HG02870 (cell line): ENCODE measurements at regions not wholly inside any gene's neighbourhood (a gene's known extent, or its start where the extent isn't known, plus 50 kb on each side); places are given as distances from the start of the nearest gene placed in this dataset.
"Not testable (repeated sequence)": the region's sequence is repeated elsewhere in the genome, so short reads cannot be mapped to it uniquely, and the experiment has no call there.

Experiments used
- ATAC-seq: cut with Tn5 transposase; IDR thresholded peaks from one replicate; pipeline ENCODE4 v1.9.1; 2021; ENCODE audit warnings: mild to moderate bottlenecking, moderate library complexity; ENCODE audit not compliant: unreplicated experiment

GRCh38 chr10:9004736-9005135 is 950.2 kb downstream of the GATA3 start:
- no peak for ATAC-seq

GRCh38 chr10:9009505-9009904 is 955.0 kb downstream of the GATA3 start:
- ATAC-seq = no peak

GRCh38 chr10:9010093-9010492 is 955.6 kb downstream of the GATA3 start:
- ATAC-seq = no peak

GRCh38 chr10:9010931-9011670 is 956.6 kb downstream of the GATA3 start:
- no peak for ATAC-seq

- ATAC-seq = no peak
Measured at GRCh38 chr10:9012312-9012711, 957.8 kb downstream of the GATA3 start.

- ATAC-seq = no peak
Measured at GRCh38 chr10:9015005-9015404, 960.5 kb downstream of the GATA3 start.

- ATAC-seq = no peak
Measured at GRCh38 chr10:9015447-9015846, 961.0 kb downstream of the GATA3 start.

GRCh38 chr10:9016930-9017329 is 962.4 kb downstream of the GATA3 start:
- ATAC-seq = no peak

- ATAC-seq = no peak
Measured at GRCh38 chr10:9018195-9019173, 964.0 kb downstream of the GATA3 start.

GRCh38 chr10:9023206-9023605 is 968.7 kb downstream of the GATA3 start:
- no peak for ATAC-seq

- no peak for ATAC-seq
Measured at GRCh38 chr10:9024210-9024609, 969.7 kb downstream of the GATA3 start.

GRCh38 chr10:9028231-9028630 is 973.7 kb downstream of the GATA3 start:
- no peak for ATAC-seq

GRCh38 chr10:9035355-9035754 is 980.9 kb downstream of the GATA3 start:
- ATAC-seq = no peak

GRCh38 chr10:9036711-9037204 is 982.3 kb downstream of the GATA3 start:
- no peak for ATAC-seq

GRCh38 chr10:9038146-9038714 is 983.7 kb downstream of the GATA3 start:
- no peak for ATAC-seq

GRCh38 chr10:9043466-9043865 is 989.0 kb downstream of the GATA3 start:
- no peak for ATAC-seq

GRCh38 chr10:9045311-9045710 is 990.8 kb downstream of the GATA3 start:
- no peak for ATAC-seq

- no peak for ATAC-seq
Measured at GRCh38 chr10:9051328-9051974, 997.0 kb downstream of the GATA3 start.

GRCh38 chr10:9052767-9053166 is 998.3 kb downstream of the GATA3 start:
- no peak for ATAC-seq

GRCh38 chr10:9056521-9056920 is 1002.0 kb downstream of the GATA3 start:
- no peak for ATAC-seq

- not testable (repeated sequence) for ATAC-seq
Measured at GRCh38 chr10:9057293-9057692, 1002.8 kb downstream of the GATA3 start.
